Muscle of leg (tissue), 3 donors: ENCODE measurements at regions not wholly inside any gene's neighbourhood (a gene's known extent, or its start where the extent isn't known, plus 50 kb on each side); places are given as distances from the start of the nearest gene placed in this dataset.

ENCODE experiments used
- DNase-seq: peaks from one replicate; pipeline ENCODE4 v3.0.0; 2013
- H3K27ac ChIP-seq: one replicate; pipeline ENCODE4 v1.5.1; 2013; ENCODE audit warnings: mild to moderate bottlenecking, low read length, control low read depth
- H3K27me3 ChIP-seq: one replicate; pipeline ENCODE4 v1.6.1; 2013; ENCODE audit warnings: low read length; ENCODE audit not compliant: control insufficient read depth, insufficient read depth
- H3K36me3 ChIP-seq: one replicate; pipeline ENCODE4 v1.6.1; 2013; ENCODE audit warnings: low read length; ENCODE audit not compliant: control insufficient read depth, insufficient read depth
- H3K4me1 ChIP-seq: one replicate; pipeline ENCODE4 v1.6.1; 2013; ENCODE audit warnings: low read length; ENCODE audit not compliant: control insufficient read depth, insufficient read depth
- H3K4me3 ChIP-seq: one replicate; pipeline ENCODE4 v1.5.1; 2013; ENCODE audit warnings: low read length, control low read depth
- H3K9me3 ChIP-seq: replicated peaks from 2 replicates; pipeline ENCODE4 v1.6.1; 2013; ENCODE audit warnings: low read depth, low read length; ENCODE audit not compliant: control insufficient read depth
- WGBS: methylation state at CpG from one replicate; pipeline ENCODE4 v1.1.5; 2013; ENCODE audit warnings: missing lambda C conversion rate; ENCODE audit not compliant: insufficient coverage; 5-methylcytosine and 5-hydroxymethylcytosine counted together

DNA sequence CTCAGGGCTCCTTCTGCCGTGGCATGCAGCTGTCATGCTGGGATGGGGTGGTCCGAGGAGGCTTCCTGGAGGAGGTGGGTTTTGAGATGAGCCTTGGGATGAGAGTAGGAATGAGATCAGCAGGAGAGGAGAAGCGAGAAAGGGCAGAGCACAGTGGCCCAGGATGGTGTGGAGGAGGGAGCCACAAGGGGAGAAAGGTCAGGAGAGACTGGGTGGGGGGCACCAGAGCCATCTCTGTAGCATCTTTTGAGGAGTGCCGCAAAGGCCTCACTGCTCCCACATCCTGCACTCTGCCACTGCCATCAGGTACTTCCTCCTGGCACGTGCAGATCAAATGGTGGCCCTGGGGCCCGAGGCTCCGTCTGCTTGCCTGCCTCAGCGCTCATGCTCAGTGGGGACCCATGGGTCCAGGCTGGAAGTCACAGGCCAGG is 150.2 kb downstream of the MACROH2A1 start:
- no peaks in the 10 kb centered on the region for H3K36me3 ChIP-seq
- peaks cover 16% of the 10 kb centered on the region for H3K4me1 ChIP-seq
- H3K27ac ChIP-seq: no peak overlapping the region
- H3K4me3 ChIP-seq: no peak overlapping the region
- peaks cover 12% of the 10 kb centered on the region for H3K27me3 ChIP-seq
- WGBS: 85% methylated on average over 8 of the region's 8 CpGs
- H3K9me3 ChIP-seq: no peaks in the 10 kb centered on the region
- DNase-seq: no peak

DNA sequence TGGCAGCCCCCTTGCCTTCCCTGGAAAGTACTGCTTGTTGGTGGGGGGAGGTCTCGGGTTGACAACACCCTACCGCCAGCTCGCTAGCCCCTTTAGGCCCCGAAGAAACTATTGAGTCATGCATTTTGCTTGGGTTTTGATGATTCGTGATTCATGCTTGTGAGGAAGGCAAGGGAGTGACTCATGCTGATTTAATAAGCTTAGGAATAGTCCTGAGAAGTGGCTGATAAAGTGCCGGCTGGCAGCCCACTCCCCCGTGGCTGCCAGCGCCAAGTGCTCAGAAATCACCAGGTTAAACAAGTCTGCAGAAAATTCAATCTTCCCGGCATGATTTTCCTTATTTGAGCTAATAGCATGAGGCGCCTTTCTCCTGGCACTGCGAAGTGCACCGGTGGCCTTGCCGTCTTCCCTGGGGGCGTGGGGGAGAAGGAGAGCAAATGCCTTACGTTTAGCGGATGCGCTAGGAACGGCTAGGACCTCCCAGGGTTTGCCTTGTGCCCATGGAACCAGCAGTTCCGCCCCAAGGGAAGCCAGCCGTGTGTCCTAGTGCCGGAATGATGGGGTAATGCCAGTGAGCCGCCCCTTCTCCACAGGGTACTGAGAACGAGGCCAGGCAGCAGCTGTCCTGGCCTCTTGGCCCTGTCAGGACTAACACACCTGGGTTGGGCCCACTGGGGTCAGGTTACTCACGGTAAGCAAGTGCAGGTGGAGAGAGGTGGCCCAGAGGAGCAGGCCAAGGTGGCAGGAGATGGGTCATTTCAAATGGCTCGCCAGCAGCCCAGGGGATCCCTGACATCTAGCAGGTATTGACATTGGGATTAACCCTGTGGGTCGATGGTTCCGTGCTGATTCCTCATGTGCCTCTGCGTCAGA is 151.9 kb downstream of the MACROH2A1 start:
- H3K9me3 ChIP-seq: no peaks in the 10 kb centered on the region
- peaks cover 31% of the 10 kb centered on the region for H3K4me1 ChIP-seq
- 52% methylated on average over 27 of the region's 28 CpGs for WGBS
- no peak overlapping the region for H3K27ac ChIP-seq
- H3K36me3 ChIP-seq: no peaks in the 10 kb centered on the region
- no peak overlapping the region for H3K4me3 ChIP-seq
- no peak for DNase-seq
- H3K27me3 ChIP-seq: peaks cover 12% of the 10 kb centered on the region

DNA sequence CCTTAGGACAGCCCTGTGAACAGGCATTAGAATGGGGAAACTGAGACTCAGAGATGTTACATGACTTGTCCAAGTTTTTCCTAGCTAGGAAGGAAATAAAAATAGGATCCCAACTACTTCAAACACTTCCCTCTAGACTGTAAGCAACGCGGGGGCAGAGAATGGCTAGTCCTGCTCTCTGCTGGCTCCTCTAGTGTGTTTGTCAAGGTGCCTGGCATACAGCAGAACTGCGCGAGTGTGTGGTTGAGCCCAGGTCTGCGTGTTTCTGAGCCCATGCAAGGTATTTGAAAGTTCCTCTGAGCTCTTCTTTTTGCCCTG is 152.5 kb downstream of the MACROH2A1 start:
- no peak for DNase-seq
- Histone ChIP-seq H3K4me1 (peaks cover 37% of the 10 kb centered on the region), H3K27ac (no peak overlapping the region), H3K4me3 (no peak overlapping the region), H3K9me3 (no peaks in the 10 kb centered on the region), H3K36me3 (no peaks in the 10 kb centered on the region), H3K27me3 (peaks cover 12% of the 10 kb centered on the region)
- 88% methylated on average over 5 of the region's 5 CpGs for WGBS

DNA sequence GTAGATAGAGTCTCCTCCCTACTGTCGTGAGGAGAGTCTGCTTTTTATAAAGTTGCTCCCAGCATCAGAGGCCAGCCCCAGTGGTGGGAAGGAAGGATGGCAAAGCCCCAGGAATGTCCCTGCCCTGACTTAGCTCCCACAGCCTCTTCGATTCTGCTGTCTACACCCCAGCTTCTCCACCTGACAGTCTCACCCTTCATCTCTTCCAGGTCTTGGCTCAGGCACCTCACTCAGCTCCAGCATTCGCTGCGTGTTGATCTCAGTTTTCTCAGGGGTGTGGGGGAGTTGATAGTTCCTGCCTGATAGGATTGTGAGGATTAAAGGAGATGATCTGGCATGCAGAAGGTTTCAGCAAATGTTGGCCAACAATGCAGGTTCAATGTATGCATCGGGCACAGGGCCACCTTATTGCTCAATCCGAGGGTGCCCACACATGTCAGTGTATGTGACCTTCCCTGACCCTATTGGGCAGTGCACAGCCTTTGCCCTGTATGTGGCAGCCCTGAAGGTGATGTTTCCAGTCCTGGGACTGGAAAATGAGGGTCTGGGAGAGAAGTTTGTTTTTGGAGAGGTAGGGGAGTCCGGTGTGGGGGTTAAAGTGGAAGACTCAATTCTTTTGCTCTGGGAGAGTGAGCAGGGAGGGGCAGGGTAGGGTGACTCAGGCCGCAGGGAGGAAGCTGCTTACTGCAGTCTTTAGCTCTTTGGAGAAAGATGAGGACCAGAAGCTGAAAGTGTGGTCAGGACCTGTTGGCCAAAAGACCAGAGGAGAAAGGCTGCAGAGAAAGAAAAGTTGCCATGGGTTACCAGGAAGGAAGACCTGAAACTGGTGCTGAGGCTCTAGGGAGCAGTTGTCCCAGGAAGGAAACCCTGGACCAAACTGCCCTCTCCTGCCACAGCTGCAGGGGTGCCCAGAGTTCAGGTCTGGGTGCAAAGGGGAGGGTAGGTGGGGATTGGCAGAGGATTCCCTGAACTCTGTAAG is 153.2 kb downstream of the MACROH2A1 start:
- DNase-seq: no peak
- Histone ChIP-seq H3K9me3 (no peaks in the 10 kb centered on the region), H3K36me3 (no peaks in the 10 kb centered on the region), H3K4me3 (no peak overlapping the region), H3K27ac (no peak overlapping the region), H3K27me3 (peaks cover 12% of the 10 kb centered on the region), H3K4me1 (peaks cover 43% of the 10 kb centered on the region)
- WGBS: 71% methylated on average over 4 of the region's 8 CpGs

GRCh38 chr5:135244620-135245021 is 154.4 kb downstream of the MACROH2A1 start:
- peaks cover 12% of the 10 kb centered on the region for H3K27me3 ChIP-seq
- no peak for DNase-seq
- WGBS: 96% methylated on average over 3 of the region's 3 CpGs
- H3K27ac ChIP-seq: peak overlapping the region; percentile 5
- no peaks in the 10 kb centered on the region for H3K36me3 ChIP-seq
- no peaks in the 10 kb centered on the region for H3K9me3 ChIP-seq
- peaks cover 52% of the 10 kb centered on the region for H3K4me1 ChIP-seq
- H3K4me3 ChIP-seq: no peak overlapping the region

GRCh38 chr5:135243556-135244285 is 155.3 kb downstream of the MACROH2A1 start:
- Histone ChIP-seq H3K27me3 (peaks cover 12% of the 10 kb centered on the region), H3K36me3 (no peaks in the 10 kb centered on the region), H3K9me3 (no peaks in the 10 kb centered on the region), H3K27ac (peak overlapping the region; percentile 80), H3K4me1 (peaks cover 61% of the 10 kb centered on the region), H3K4me3 (no peak overlapping the region)
- DNase-seq: peak; percentile 94
- 20% methylated on average over 14 of the region's 22 CpGs for WGBS

GRCh38 chr5:135242866-135243555 is 156.0 kb downstream of the MACROH2A1 start:
- Histone ChIP-seq H3K27me3 (peaks cover 12% of the 10 kb centered on the region), H3K9me3 (no peaks in the 10 kb centered on the region), H3K4me1 (peaks cover 64% of the 10 kb centered on the region), H3K27ac (peak overlapping the region; percentile 80), H3K4me3 (no peak overlapping the region), H3K36me3 (no peaks in the 10 kb centered on the region)
- 69% methylated on average over 2 of the region's 8 CpGs for WGBS
- peak; percentile 72 for DNase-seq

DNA sequence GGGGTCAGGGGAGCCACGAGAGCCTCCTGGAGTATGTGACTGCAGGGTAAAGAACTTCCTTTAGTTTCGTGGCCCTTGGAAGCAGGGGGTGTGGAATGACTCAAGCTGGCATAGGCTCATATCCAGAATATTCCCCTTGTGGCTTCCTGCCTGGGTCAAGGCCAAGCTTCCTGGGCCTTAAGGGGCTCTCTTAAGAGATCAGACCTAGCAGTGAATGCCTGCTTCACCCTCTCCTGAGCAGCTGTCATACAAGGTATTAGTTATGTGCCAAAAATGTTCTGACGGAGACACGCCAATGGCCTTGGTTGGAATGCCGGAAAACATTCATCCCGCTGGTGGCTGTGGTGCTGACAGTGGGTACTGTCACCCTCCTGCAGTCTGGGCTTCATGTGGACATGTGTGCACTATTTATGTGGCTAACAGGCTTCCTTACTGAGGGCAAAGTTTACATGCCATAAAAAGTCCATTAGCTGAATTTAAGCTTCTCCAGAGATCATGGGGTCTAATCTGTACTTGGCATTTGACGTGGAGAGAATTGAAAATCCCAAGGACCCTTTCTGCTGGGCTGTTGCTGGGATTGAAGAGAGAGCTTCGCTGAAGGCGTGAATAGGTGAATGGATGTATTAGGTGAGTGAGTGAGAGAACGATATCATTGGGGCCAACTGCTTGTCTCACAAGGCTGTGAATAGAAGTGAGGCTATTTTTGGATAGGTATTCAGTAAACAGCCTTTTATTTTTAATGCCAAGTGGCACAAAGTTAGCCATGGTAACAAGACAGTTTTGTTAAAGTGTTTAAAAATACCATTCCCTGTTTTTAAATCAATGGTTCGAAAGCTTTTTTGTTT is 156.8 kb downstream of the MACROH2A1 start:
- no peaks in the 10 kb centered on the region for H3K36me3 ChIP-seq
- H3K4me3 ChIP-seq: no peak overlapping the region
- peak overlapping the region; percentile 80 for H3K27ac ChIP-seq
- H3K9me3 ChIP-seq: no peaks in the 10 kb centered on the region
- peaks cover 71% of the 10 kb centered on the region for H3K4me1 ChIP-seq
- WGBS: 74% methylated on average over 9 of the region's 11 CpGs
- H3K27me3 ChIP-seq: peaks cover 10% of the 10 kb centered on the region
- no peak for DNase-seq

DNA sequence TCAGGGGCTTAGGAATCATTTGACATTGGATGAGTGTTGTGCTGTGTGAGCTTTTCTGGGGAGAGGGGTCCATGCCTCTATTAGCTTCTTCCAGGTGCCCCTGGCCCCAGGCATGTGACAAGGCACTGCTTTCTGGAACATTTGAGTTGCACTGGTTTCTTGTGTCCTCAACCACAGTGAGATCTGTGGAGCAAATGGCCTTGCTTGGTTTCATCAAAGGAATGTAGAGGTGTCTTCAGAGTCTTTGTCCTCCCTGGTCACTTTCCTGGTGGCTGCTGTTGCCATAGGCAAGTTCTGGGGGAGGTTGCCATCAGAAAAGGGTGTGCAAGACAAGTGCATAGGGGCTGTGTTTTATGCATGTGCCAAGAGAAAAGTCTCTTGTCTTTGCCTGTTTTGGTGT is 157.5 kb downstream of the MACROH2A1 start:
- Histone ChIP-seq H3K4me1 (peaks cover 79% of the 10 kb centered on the region), H3K4me3 (no peak overlapping the region), H3K36me3 (no peaks in the 10 kb centered on the region), H3K27me3 (peaks cover 3% of the 10 kb centered on the region), H3K27ac (no peak overlapping the region), H3K9me3 (no peaks in the 10 kb centered on the region)
- no peak for DNase-seq
